22Rv1 (cell line): ENCODE measurements at regions not wholly inside any gene's neighbourhood (a gene's known extent, or its start where the extent isn't known, plus 50 kb on each side); places are given as distances from the start of the nearest gene placed in this dataset.

Source experiments
- H3K27ac ChIP-seq: fragments of 450-650 bp; 2 replicates; pipeline ENCODE4 v1.5.1; 2017
- ZFX ChIP-seq: fragments of 450-650 bp; IDR thresholded peaks from 2 replicates; pipeline ENCODE4 v1.6.1; 2017; ENCODE audit warnings: antibody characterized with exemption, borderline replicate concordance
- TF ChIP-seq, protein P1 (sequence below): fragments of 450-650 bp; IDR thresholded peaks from 2 replicates; pipeline ENCODE4 v1.5.1; 2017; ENCODE audit warnings: mild to moderate bottlenecking

DNA sequence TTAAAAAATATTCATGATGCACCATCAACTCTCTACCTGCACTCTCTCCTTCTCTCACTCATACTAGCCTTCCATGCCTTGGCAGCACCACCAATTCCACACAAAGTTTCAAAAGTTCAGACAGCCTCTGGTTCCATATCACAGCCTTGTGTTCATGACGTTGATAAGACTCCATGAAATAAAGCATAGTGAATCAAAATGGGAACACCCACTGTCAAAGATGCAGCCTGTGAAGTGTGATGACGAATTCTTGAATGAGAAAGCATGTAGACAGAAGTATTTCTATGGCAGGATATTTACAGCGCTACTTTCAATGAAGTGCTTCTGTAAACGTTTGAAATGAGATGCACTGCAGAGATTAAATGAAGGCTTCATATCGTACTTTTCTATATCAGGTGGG lies 77.3 kb upstream of the FERMT1 start:
- H3K27ac ChIP-seq = no peak overlapping the region
- TF ChIP-seq, protein P1, sequence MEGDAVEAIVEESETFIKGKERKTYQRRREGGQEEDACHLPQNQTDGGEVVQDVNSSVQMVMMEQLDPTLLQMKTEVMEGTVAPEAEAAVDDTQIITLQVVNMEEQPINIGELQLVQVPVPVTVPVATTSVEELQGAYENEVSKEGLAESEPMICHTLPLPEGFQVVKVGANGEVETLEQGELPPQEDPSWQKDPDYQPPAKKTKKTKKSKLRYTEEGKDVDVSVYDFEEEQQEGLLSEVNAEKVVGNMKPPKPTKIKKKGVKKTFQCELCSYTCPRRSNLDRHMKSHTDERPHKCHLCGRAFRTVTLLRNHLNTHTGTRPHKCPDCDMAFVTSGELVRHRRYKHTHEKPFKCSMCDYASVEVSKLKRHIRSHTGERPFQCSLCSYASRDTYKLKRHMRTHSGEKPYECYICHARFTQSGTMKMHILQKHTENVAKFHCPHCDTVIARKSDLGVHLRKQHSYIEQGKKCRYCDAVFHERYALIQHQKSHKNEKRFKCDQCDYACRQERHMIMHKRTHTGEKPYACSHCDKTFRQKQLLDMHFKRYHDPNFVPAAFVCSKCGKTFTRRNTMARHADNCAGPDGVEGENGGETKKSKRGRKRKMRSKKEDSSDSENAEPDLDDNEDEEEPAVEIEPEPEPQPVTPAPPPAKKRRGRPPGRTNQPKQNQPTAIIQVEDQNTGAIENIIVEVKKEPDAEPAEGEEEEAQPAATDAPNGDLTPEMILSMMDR = no peak
- no peak for TF ChIP-seq ZFX

- H3K27ac ChIP-seq = no peak overlapping the region
- TF ChIP-seq, protein P1 = peak; percentile 40
- TF ChIP-seq ZFX = no peak
Measured at GRCh38 chr20:6185268-6185667, 62.4 kb upstream of the FERMT1 start.

GRCh38 chr20:6184086-6184485 lies 61.3 kb upstream of the FERMT1 start:
- no peak for TF ChIP-seq ZFX
- TF ChIP-seq, protein P1 = peak; percentile 28
- no peak overlapping the region for H3K27ac ChIP-seq

- no peak for TF ChIP-seq ZFX
- TF ChIP-seq, protein P1 = no peak
- no peak overlapping the region for H3K27ac ChIP-seq
Measured at GRCh38 chr20:6180531-6180930, 57.7 kb upstream of the FERMT1 start.

DNA sequence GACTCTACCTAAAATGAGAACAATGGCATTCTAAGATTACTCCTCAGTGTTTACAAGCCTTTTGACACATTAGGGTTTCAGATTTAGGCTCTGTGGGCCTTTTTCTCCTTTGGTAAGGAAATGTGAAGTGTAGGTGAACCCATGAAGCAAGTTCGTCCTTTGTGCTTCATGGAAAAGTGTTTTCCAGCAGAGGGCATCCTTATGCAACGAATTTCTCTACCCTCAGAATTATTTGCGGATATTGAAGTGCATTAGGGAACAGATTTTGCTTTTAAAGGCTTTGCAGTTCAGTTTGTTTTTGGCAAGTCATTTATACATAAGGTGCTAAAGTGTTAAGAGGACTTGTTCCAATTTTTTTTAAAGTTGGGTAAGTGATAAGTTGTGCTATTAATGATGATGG lies 55.7 kb upstream of the FERMT1 start:
- TF ChIP-seq, protein P1 = peak; percentile 73
- no peak for TF ChIP-seq ZFX
- no peak overlapping the region for H3K27ac ChIP-seq

DNA sequence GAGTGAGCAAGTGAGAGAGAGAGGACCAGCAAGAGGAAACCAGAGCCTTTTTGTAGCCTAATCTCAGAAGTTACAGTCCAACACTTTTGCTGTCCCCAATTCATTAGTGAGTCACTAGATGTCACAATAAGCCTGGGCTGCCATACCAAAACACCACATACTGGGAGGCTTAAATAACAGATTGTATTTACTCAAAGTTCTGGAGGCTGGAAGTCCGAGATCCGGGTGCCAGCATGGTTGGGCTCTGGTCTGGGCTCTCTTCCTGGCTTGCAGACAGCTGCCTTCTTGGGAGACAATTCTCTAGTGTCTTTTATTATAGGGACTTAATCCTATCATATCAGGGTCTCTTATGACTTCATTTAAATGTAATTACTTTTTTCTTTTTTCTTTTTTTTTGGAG lies 50.7 kb upstream of the FERMT1 start:
- H3K27ac ChIP-seq = no peak overlapping the region

More for the DNA sequence above, 50.7 kb upstream of the FERMT1 start:
- TF ChIP-seq, protein P1 = no peak
- no peak for TF ChIP-seq ZFX
